ENCODE measurements at regions not wholly inside any gene's neighbourhood (a gene's known extent, or its start where the extent isn't known, plus 50 kb on each side); places are given as distances from the start of the nearest gene placed in this dataset.
"Not testable (repeated sequence)": the region's sequence is repeated elsewhere in the genome, so short reads cannot be mapped to it uniquely, and the experiment has no call there.

DNA sequence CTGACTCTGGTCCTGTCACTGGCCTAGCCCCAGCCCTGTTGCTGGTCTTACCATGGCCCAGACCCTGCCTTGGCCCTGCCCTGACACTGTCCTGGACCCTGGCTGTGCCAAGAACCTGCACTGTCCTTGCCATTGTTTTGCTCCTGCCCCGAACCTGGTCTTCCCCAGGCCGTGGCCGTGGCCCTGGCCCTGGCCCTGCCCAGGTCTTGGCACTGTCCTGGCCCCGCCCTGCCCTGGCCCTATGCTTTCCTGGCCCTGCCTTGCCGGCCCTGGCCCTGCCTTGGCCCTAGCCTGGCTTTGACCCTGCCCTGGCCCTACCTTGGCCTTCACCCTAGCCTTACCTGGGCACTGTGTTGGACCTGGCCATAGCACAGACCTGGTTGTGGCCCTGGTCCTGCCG lies 332.5 kb upstream of the PLGLB1 start:
- H3K4me3 ChIP-seq (ENCODE audit: control insufficient read depth in 2 of 3, extremely low read depth in 1 of 3, insufficient read depth in 2 of 3, low read depth in 1 of 3, low read length in 3 of 3); FAIRE-seq; dilution Hi-C loops (cut with MboI; ENCODE audit: extremely low pct_ligation_motif_present, low sequenced_read_pairs): not testable (repeated sequence)

DNA sequence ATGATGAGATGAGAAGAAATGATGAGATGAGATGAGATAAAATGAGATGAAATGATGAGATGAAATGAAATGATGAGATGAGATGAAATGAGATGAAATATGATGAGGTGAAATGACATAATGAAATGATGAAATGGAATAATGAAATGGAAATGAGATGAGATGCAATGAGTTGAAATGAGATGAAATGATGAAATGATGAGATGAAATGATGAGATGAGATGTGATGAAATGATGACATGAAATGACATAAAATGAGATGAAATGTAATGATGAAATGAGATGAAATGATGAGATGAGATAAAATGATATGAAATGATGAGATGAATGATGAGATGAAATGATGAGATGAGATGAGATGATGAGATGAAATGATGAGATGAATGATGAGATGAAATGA lies 338.6 kb upstream of the PLGLB1 start:
- FAIRE-seq; H3K4me3 ChIP-seq (ENCODE audit: control insufficient read depth in 2 of 3, extremely low read depth in 1 of 3, insufficient read depth in 2 of 3, low read depth in 1 of 3, low read length in 3 of 3); dilution Hi-C loops (cut with MboI; ENCODE audit: extremely low pct_ligation_motif_present, low sequenced_read_pairs); H3K9me1 ChIP-seq (ENCODE audit: control insufficient read depth, extremely low read depth, insufficient read depth, low read length); H3K27me3 ChIP-seq (ENCODE audit: control insufficient read depth, extremely low read depth, insufficient read depth, low read length); H3K4me1 ChIP-seq (ENCODE audit: control insufficient read depth, extremely low read depth, insufficient read depth, low read length); H3K4me2 ChIP-seq (ENCODE audit: control insufficient read depth, extremely low read depth, insufficient read depth, low read depth, low read length); DNase-seq (ENCODE audit: low read depth, low spot score); H3K36me3 ChIP-seq (ENCODE audit: control insufficient read depth in 2 of 2, extremely low read depth in 1 of 2, insufficient read depth in 2 of 2, low read length in 2 of 2); H3K27ac ChIP-seq (ENCODE audit: control insufficient read depth, insufficient read depth, low read length); H4K20me1 ChIP-seq (ENCODE audit: control insufficient read depth, extremely low read depth, insufficient read depth, low read length); H3K79me2 ChIP-seq (ENCODE audit: control insufficient read depth, insufficient read depth, low read length); H3K9ac ChIP-seq (ENCODE audit: control insufficient read depth, extremely low read depth, insufficient read depth, low read length); H2AFZ ChIP-seq (ENCODE audit: control insufficient read depth, low read length); H3K9me3 ChIP-seq (ENCODE audit: control insufficient read depth, low read depth, low read length): not testable (repeated sequence)

More for the DNA sequence above, 332.5 kb upstream of the PLGLB1 start:
- H3K27ac ChIP-seq (ENCODE audit: control insufficient read depth, insufficient read depth, low read length); H3K9me3 ChIP-seq (ENCODE audit: control insufficient read depth, low read depth, low read length); H3K9me1 ChIP-seq (ENCODE audit: control insufficient read depth, extremely low read depth, insufficient read depth, low read length); H3K4me1 ChIP-seq (ENCODE audit: control insufficient read depth, extremely low read depth, insufficient read depth, low read length); H3K9ac ChIP-seq (ENCODE audit: control insufficient read depth, extremely low read depth, insufficient read depth, low read length); H4K20me1 ChIP-seq (ENCODE audit: control insufficient read depth, extremely low read depth, insufficient read depth, low read length); H2AFZ ChIP-seq (ENCODE audit: control insufficient read depth, low read length); H3K79me2 ChIP-seq (ENCODE audit: control insufficient read depth, insufficient read depth, low read length); DNase-seq (ENCODE audit: low read depth, low spot score); H3K36me3 ChIP-seq (ENCODE audit: control insufficient read depth in 2 of 2, extremely low read depth in 1 of 2, insufficient read depth in 2 of 2, low read length in 2 of 2); H3K4me2 ChIP-seq (ENCODE audit: control insufficient read depth, extremely low read depth, insufficient read depth, low read depth, low read length); H3K27me3 ChIP-seq (ENCODE audit: control insufficient read depth, extremely low read depth, insufficient read depth, low read length): not testable (repeated sequence)

GRCh38 chr2:87360927-87361326 lies 339.3 kb upstream of the PLGLB1 start:
- dilution Hi-C loops (cut with MboI; ENCODE audit: extremely low pct_ligation_motif_present, low sequenced_read_pairs); H4K20me1 ChIP-seq (ENCODE audit: control insufficient read depth, extremely low read depth, insufficient read depth, low read length); H3K4me1 ChIP-seq (ENCODE audit: control insufficient read depth, extremely low read depth, insufficient read depth, low read length); FAIRE-seq; H2AFZ ChIP-seq (ENCODE audit: control insufficient read depth, low read length); H3K79me2 ChIP-seq (ENCODE audit: control insufficient read depth, insufficient read depth, low read length); H3K9me1 ChIP-seq (ENCODE audit: control insufficient read depth, extremely low read depth, insufficient read depth, low read length); H3K27me3 ChIP-seq (ENCODE audit: control insufficient read depth, extremely low read depth, insufficient read depth, low read length); H3K9me3 ChIP-seq (ENCODE audit: control insufficient read depth, low read depth, low read length); H3K4me2 ChIP-seq (ENCODE audit: control insufficient read depth, extremely low read depth, insufficient read depth, low read depth, low read length); H3K4me3 ChIP-seq (ENCODE audit: control insufficient read depth in 2 of 3, extremely low read depth in 1 of 3, insufficient read depth in 2 of 3, low read depth in 1 of 3, low read length in 3 of 3); H3K27ac ChIP-seq (ENCODE audit: control insufficient read depth, insufficient read depth, low read length); H3K36me3 ChIP-seq (ENCODE audit: control insufficient read depth in 2 of 2, extremely low read depth in 1 of 2, insufficient read depth in 2 of 2, low read length in 2 of 2); H3K9ac ChIP-seq (ENCODE audit: control insufficient read depth, extremely low read depth, insufficient read depth, low read length); DNase-seq (ENCODE audit: low read depth, low spot score): not testable (repeated sequence)

DNA sequence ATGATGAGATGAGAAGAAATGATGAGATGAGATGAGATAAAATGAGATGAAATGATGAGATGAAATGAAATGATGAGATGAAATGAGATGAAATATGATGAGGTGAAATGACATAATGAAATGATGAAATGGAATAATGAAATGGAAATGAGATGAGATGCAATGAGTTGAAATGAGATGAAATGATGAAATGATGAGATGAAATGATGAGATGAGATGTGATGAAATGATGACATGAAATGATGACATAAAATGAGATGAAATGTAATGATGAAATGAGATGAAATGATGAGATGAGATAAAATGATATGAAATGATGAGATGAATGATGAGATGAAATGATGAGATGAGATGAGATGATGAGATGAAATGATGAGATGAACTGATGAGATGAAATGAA lies 340.2 kb upstream of the PLGLB1 start:
- H2AFZ ChIP-seq (ENCODE audit: control insufficient read depth, low read length); H3K9ac ChIP-seq (ENCODE audit: control insufficient read depth, extremely low read depth, insufficient read depth, low read length); H4K20me1 ChIP-seq (ENCODE audit: control insufficient read depth, extremely low read depth, insufficient read depth, low read length); DNase-seq (ENCODE audit: low read depth, low spot score); H3K4me2 ChIP-seq (ENCODE audit: control insufficient read depth, extremely low read depth, insufficient read depth, low read depth, low read length); H3K9me3 ChIP-seq (ENCODE audit: control insufficient read depth, low read depth, low read length); H3K79me2 ChIP-seq (ENCODE audit: control insufficient read depth, insufficient read depth, low read length); FAIRE-seq; H3K36me3 ChIP-seq (ENCODE audit: control insufficient read depth in 2 of 2, extremely low read depth in 1 of 2, insufficient read depth in 2 of 2, low read length in 2 of 2); H3K9me1 ChIP-seq (ENCODE audit: control insufficient read depth, extremely low read depth, insufficient read depth, low read length); H3K4me3 ChIP-seq (ENCODE audit: control insufficient read depth in 2 of 3, extremely low read depth in 1 of 3, insufficient read depth in 2 of 3, low read depth in 1 of 3, low read length in 3 of 3); H3K27me3 ChIP-seq (ENCODE audit: control insufficient read depth, extremely low read depth, insufficient read depth, low read length); H3K4me1 ChIP-seq (ENCODE audit: control insufficient read depth, extremely low read depth, insufficient read depth, low read length); dilution Hi-C loops (cut with MboI; ENCODE audit: extremely low pct_ligation_motif_present, low sequenced_read_pairs); H3K27ac ChIP-seq (ENCODE audit: control insufficient read depth, insufficient read depth, low read length): not testable (repeated sequence)

DNA sequence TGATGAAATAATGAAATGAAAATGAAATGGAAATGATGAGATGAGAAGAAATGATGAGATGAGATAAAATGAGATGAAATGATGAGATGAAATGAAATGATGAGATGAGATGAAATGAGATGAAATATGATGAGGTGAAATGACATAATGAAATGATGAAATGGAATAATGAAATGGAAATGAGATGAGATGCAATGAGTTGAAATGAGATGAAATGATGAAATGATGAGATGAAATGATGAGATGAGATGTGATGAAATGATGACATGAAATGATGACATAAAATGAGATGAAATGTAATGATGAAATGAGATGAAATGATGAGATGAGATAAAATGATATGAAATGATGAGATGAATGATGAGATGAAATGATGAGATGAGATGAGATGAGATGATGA lies 342.7 kb upstream of the PLGLB1 start:
- H3K9me1 ChIP-seq (ENCODE audit: control insufficient read depth, extremely low read depth, insufficient read depth, low read length); H3K9ac ChIP-seq (ENCODE audit: control insufficient read depth, extremely low read depth, insufficient read depth, low read length); H3K36me3 ChIP-seq (ENCODE audit: control insufficient read depth in 2 of 2, extremely low read depth in 1 of 2, insufficient read depth in 2 of 2, low read length in 2 of 2); H3K4me3 ChIP-seq (ENCODE audit: control insufficient read depth in 2 of 3, extremely low read depth in 1 of 3, insufficient read depth in 2 of 3, low read depth in 1 of 3, low read length in 3 of 3); H3K79me2 ChIP-seq (ENCODE audit: control insufficient read depth, insufficient read depth, low read length); H3K4me2 ChIP-seq (ENCODE audit: control insufficient read depth, extremely low read depth, insufficient read depth, low read depth, low read length); H2AFZ ChIP-seq (ENCODE audit: control insufficient read depth, low read length); H3K27me3 ChIP-seq (ENCODE audit: control insufficient read depth, extremely low read depth, insufficient read depth, low read length); H4K20me1 ChIP-seq (ENCODE audit: control insufficient read depth, extremely low read depth, insufficient read depth, low read length); dilution Hi-C loops (cut with MboI; ENCODE audit: extremely low pct_ligation_motif_present, low sequenced_read_pairs); DNase-seq (ENCODE audit: low read depth, low spot score); H3K4me1 ChIP-seq (ENCODE audit: control insufficient read depth, extremely low read depth, insufficient read depth, low read length); H3K9me3 ChIP-seq (ENCODE audit: control insufficient read depth, low read depth, low read length); H3K27ac ChIP-seq (ENCODE audit: control insufficient read depth, insufficient read depth, low read length); FAIRE-seq: not testable (repeated sequence)
